Activated T-cell treated with anti-CD3 and anti-CD28 coated beads, Interleukin-2, amount 50 U/mL, for 24 hours (primary cell): ENCODE measurements at regions not wholly inside any gene's neighbourhood (a gene's known extent, or its start where the extent isn't known, plus 50 kb on each side); places are given as distances from the start of the nearest gene placed in this dataset.
"Not testable (repeated sequence)": the region's sequence is repeated elsewhere in the genome, so short reads cannot be mapped to it uniquely, and the experiment has no call there.

Experiments
- DNase-seq: peaks from one replicate; pipeline ENCODE4 v3.0.0-alpha.2; 2020
- H3K27ac Mint-ChIP-seq: 2 replicates; pipeline ENCODE4 v1.8.0; 2020; ENCODE audit warnings: mild to moderate bottlenecking, mixed read lengths
- H3K27me3 Mint-ChIP-seq: 2 replicates; pipeline ENCODE4 v1.8.0; 2020; ENCODE audit warnings: mixed read lengths
- H3K36me3 Mint-ChIP-seq: 2 replicates; pipeline ENCODE4 v1.8.0; 2020; ENCODE audit warnings: low read depth, mixed read lengths
- H3K4me1 Mint-ChIP-seq: 2 replicates; pipeline ENCODE4 v1.8.0; 2020; ENCODE audit warnings: low read depth, mixed read lengths
- H3K4me3 Mint-ChIP-seq: 2 replicates; pipeline ENCODE4 v1.8.0; 2020; ENCODE audit warnings: mild to moderate bottlenecking, moderate library complexity, mixed read lengths
- H3K9me3 Mint-ChIP-seq: 2 replicates; pipeline ENCODE4 v1.8.0; 2020; ENCODE audit warnings: mixed read lengths

DNA sequence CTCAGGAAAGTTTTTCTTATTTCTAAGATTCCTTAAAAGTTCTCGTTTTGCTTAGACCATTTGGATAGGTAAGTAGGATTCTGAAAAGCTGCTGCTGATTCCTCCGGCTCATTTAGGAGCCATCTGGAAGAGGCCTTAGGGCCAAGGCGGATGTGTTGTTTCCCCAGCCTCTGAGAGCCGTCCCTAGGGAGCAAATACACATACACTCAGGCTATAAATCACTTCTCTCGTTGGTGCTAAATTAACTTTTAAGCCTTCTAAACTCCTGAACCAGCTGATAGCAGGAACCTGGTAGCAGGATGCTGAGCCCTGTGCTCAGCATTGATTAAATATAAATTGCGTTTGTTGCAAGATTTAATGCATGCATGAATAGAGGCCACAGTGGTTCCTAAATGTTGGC, 109.8 kb downstream of the ADCYAP1 start:
- Mint-ChIP-seq H3K4me1 (no peaks in the 10 kb centered on the region), H3K27me3 (no peaks in the 10 kb centered on the region), H3K4me3 (no peak overlapping the region), H3K9me3 (no peaks in the 10 kb centered on the region), H3K27ac (no peak overlapping the region), H3K36me3 (no peaks in the 10 kb centered on the region)
- no peak for DNase-seq

DNA sequence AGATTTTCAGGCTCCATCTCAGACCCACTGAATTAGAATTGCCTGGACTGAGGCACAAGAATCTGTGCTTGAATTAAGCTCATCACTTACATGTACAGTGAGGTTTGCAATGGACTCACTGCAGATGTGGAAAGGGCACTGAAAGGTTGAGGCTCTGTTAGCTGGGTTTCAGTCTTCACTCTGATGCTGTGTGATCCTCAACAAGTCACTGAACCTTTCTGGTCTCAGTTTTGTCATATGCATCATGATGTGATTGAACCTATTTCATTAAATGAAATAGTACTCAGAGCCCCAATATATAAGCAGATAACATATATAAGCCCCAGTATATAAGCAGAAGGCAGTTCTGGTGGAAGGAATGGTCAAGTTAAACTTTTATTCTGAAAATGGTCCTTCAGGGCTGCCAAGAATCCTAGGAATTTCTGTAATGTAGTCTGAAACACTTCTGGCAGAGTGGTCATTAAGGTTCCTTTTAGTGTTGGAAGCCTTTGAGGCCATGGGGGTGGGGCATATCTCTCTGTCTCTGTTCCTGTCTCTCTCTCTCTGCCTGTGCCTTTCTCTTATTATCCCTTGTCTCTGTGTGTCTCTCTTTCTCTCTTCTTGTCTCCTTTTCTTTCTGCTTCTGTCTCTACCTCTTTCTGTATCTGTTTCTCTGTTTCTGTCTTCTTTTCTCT, 110.4 kb downstream of the ADCYAP1 start:
- no peak for DNase-seq
- Mint-ChIP-seq H3K4me1 (no peaks in the 10 kb centered on the region), H3K27ac (no peak overlapping the region), H3K9me3 (no peaks in the 10 kb centered on the region), H3K27me3 (no peaks in the 10 kb centered on the region), H3K4me3 (no peak overlapping the region), H3K36me3 (no peaks in the 10 kb centered on the region)

DNA sequence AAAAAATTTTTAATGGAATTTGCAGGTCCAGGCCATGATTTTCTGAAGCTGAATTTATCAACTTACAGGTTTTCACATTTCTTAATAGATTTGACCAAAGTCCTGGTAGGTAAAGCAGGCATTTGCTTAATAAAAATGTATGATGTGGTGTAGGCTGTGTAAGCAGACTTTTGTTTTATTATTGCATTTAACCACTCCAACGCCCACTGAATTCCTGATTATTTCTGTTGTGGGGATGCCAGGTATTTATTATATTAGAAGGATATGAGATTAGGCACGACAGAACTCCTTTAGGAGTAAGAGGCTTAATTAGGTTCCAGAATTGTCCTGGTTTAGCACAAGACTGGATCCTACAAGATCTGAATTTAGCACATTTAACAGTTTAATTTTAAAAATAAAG, 111.1 kb downstream of the ADCYAP1 start:
- no peaks in the 10 kb centered on the region for H3K4me1 Mint-ChIP-seq
- no peaks in the 10 kb centered on the region for H3K9me3 Mint-ChIP-seq
- H3K27me3 Mint-ChIP-seq = no peaks in the 10 kb centered on the region
- no peak for DNase-seq
- no peaks in the 10 kb centered on the region for H3K36me3 Mint-ChIP-seq
- H3K27ac Mint-ChIP-seq = no peak overlapping the region
- no peak overlapping the region for H3K4me3 Mint-ChIP-seq

GRCh38 chr18:1017227-1018058, 112.8 kb downstream of the ADCYAP1 start:
- no peaks in the 10 kb centered on the region for H3K36me3 Mint-ChIP-seq
- no peaks in the 10 kb centered on the region for H3K27me3 Mint-ChIP-seq
- no peaks in the 10 kb centered on the region for H3K9me3 Mint-ChIP-seq
- H3K4me3 Mint-ChIP-seq = no peak overlapping the region
- H3K27ac Mint-ChIP-seq = no peak overlapping the region
- no peak for DNase-seq
- H3K4me1 Mint-ChIP-seq = no peaks in the 10 kb centered on the region

DNA sequence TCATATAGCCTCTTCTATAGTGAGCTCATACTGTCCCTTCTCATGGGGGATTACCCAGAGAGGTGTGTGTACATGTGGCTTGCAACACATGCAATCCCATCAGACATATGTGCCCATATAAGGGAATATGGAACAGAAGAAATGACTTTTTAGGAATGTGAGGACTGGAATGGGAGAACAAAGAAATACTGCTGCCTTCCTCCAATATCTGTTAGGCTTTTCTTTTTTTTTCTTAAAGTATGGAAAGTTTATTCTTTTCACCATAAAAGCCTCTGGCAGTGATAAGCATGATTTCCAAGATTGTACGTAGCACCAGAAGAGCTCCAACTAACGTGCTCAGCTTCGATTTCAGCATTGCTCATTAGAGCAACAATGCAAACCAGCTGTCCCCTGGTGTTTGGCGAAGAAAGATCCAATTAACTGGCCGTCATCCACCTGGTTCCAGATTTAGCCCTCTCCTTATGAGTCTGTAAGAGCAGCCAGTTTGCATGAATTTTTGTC, 113.6 kb downstream of the ADCYAP1 start:
- Mint-ChIP-seq H3K36me3 (no peaks in the 10 kb centered on the region), H3K9me3 (no peaks in the 10 kb centered on the region), H3K27me3 (no peaks in the 10 kb centered on the region), H3K27ac (no peak overlapping the region), H3K4me1 (no peaks in the 10 kb centered on the region), H3K4me3 (no peak overlapping the region)
- DNase-seq = no peak

- no peak overlapping the region for H3K4me3 Mint-ChIP-seq
Observed at GRCh38 chr18:1019191-1019590, 114.5 kb downstream of the ADCYAP1 start.

GRCh38 chr18:1020731-1021344, 116.2 kb downstream of the ADCYAP1 start:
- H3K4me1 Mint-ChIP-seq = no peaks in the 10 kb centered on the region
- no peaks in the 10 kb centered on the region for H3K27me3 Mint-ChIP-seq
- no peaks in the 10 kb centered on the region for H3K9me3 Mint-ChIP-seq
- no peak for DNase-seq
- H3K36me3 Mint-ChIP-seq = no peaks in the 10 kb centered on the region
- no peak overlapping the region for H3K4me3 Mint-ChIP-seq
- H3K27ac Mint-ChIP-seq = no peak overlapping the region

More at GRCh38 chr18:1019191-1019590, 114.5 kb downstream of the ADCYAP1 start:
- H3K9me3 Mint-ChIP-seq = no peaks in the 10 kb centered on the region
- H3K27ac Mint-ChIP-seq = no peak overlapping the region
- no peaks in the 10 kb centered on the region for H3K27me3 Mint-ChIP-seq
- no peak for DNase-seq
- H3K4me1 Mint-ChIP-seq = no peaks in the 10 kb centered on the region
- H3K36me3 Mint-ChIP-seq = no peaks in the 10 kb centered on the region

DNA sequence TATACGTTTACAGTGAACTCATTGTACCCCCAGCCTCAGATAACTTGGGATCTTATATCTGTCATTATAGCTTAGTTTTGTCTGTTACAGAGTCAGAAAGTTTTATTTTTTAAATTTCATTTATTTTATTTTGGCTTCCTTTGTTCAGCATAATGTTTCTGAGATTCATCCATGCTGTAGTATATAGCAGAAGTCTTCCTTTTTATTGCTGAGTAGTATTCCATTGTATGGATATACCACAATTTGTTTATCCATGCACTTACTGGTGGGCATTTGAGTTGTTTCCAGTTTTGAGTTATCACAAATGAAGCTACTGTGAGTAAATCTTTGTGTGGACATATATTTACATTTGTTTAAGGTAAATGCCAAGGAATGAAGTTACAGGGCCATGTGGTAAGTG, 122.3 kb downstream of the ADCYAP1 start:
- no peaks in the 10 kb centered on the region for H3K27me3 Mint-ChIP-seq
- H3K9me3 Mint-ChIP-seq = peaks cover 5% of the 10 kb centered on the region
- no peak overlapping the region for H3K27ac Mint-ChIP-seq
- no peak for DNase-seq
- H3K4me1 Mint-ChIP-seq = no peaks in the 10 kb centered on the region
- no peak overlapping the region for H3K4me3 Mint-ChIP-seq
- no peaks in the 10 kb centered on the region for H3K36me3 Mint-ChIP-seq

- not testable (repeated sequence) for DNase-seq, H3K27ac Mint-ChIP-seq, H3K27me3 Mint-ChIP-seq, H3K4me1 Mint-ChIP-seq, H3K36me3 Mint-ChIP-seq, H3K4me3 Mint-ChIP-seq, H3K9me3 Mint-ChIP-seq
Observed at GRCh38 chr18:1033092-1033491, 128.4 kb downstream of the ADCYAP1 start.

DNA sequence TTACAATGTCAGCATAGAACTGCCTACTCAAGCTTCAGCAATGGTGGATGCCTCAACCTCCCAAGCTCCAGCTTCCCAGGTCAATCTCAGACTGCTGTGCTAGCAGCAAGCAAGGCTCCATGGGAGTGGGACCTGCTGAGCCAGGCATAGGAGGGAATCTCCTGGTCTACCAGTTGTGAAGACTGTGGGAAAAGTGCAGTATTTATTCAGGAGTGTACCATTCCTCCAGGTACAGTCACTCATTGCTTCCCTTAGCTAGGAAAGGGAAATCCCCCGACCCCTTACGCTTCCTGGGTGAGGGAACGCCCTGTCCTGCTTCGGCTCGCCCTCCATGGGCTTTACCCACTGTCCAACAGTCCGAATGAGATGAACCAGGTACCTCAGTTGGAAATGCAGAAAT, 130.3 kb downstream of the ADCYAP1 start:
- Mint-ChIP-seq H3K27me3 (peaks cover 3% of the 10 kb centered on the region), H3K27ac (no peak overlapping the region), H3K4me3 (no peak overlapping the region), H3K4me1 (no peaks in the 10 kb centered on the region), H3K36me3 (no peaks in the 10 kb centered on the region), H3K9me3 (no peaks in the 10 kb centered on the region)
- no peak for DNase-seq

- Mint-ChIP-seq H3K4me3 (no peak overlapping the region), H3K4me1 (no peaks in the 10 kb centered on the region), H3K9me3 (no peaks in the 10 kb centered on the region), H3K27ac (no peak overlapping the region), H3K36me3 (no peaks in the 10 kb centered on the region), H3K27me3 (peaks cover 3% of the 10 kb centered on the region)
- no peak for DNase-seq
Observed at GRCh38 chr18:1036926-1037325, 132.3 kb downstream of the ADCYAP1 start.

DNA sequence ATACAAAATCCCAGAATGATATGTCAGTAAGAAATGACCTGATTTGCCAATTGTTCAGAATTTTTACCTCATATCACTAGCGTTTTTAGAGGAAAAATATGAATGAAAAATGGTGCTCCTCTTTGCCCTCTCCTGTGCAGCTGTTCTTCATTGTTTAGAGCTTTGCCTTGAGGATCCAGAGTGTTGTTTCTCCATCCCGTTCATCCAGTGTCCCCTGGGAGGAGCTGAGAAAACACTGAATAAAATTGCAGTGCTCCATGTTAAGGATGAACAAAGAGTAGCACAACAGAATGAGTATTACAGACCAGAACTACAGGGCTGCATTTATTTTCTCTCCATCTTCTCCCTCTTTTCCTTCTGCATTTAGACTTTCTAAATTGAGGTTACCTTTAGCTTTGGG, 133.1 kb downstream of the ADCYAP1 start:
- H3K27me3 Mint-ChIP-seq = peaks cover 3% of the 10 kb centered on the region
- H3K27ac Mint-ChIP-seq = no peak overlapping the region
- H3K36me3 Mint-ChIP-seq = no peaks in the 10 kb centered on the region
- no peak for DNase-seq
- no peaks in the 10 kb centered on the region for H3K4me1 Mint-ChIP-seq
- H3K4me3 Mint-ChIP-seq = no peak overlapping the region
- H3K9me3 Mint-ChIP-seq = no peaks in the 10 kb centered on the region

GRCh38 chr18:1039421-1039820, 134.8 kb downstream of the ADCYAP1 start:
- Mint-ChIP-seq H3K9me3 (no peaks in the 10 kb centered on the region), H3K27me3 (peaks cover 3% of the 10 kb centered on the region), H3K4me3 (no peak overlapping the region), H3K27ac (no peak overlapping the region), H3K4me1 (no peaks in the 10 kb centered on the region), H3K36me3 (no peaks in the 10 kb centered on the region)
- no peak for DNase-seq

GRCh38 chr18:1043039-1043438, 138.4 kb downstream of the ADCYAP1 start:
- not testable (repeated sequence) for H3K4me3 Mint-ChIP-seq, DNase-seq, H3K36me3 Mint-ChIP-seq, H3K27me3 Mint-ChIP-seq, H3K9me3 Mint-ChIP-seq, H3K4me1 Mint-ChIP-seq, H3K27ac Mint-ChIP-seq

- Mint-ChIP-seq H3K4me1 (no peaks in the 10 kb centered on the region), H3K4me3 (no peak overlapping the region), H3K27ac (no peak overlapping the region), H3K36me3 (no peaks in the 10 kb centered on the region), H3K9me3 (no peaks in the 10 kb centered on the region), H3K27me3 (no peaks in the 10 kb centered on the region)
- DNase-seq = no peak
Observed at GRCh38 chr18:1045658-1046057, 141.0 kb downstream of the ADCYAP1 start.
